HL-60 (cell line): ENCODE measurements at regions not wholly inside any gene's neighbourhood (a gene's known extent, or its start where the extent isn't known, plus 50 kb on each side); places are given as distances from the start of the nearest gene placed in this dataset.

Experiments
- GABPA ChIP-seq: IDR thresholded peaks from 2 replicates; pipeline ENCODE4 v1.6.1; 2012; ENCODE audit warnings: low read depth
- POLR2AphosphoS5 ChIP-seq: IDR thresholded peaks from 2 replicates; pipeline ENCODE4 v1.6.1; 2012; ENCODE audit warnings: low read depth
- TF ChIP-seq, protein P1 (sequence below): IDR thresholded peaks from 2 replicates; pipeline ENCODE4 v1.6.1; 2012; ENCODE audit warnings: low read depth; ENCODE audit not compliant: insufficient replicate concordance
- TF ChIP-seq, protein P2 (sequence below): IDR thresholded peaks from one replicate; pipeline ENCODE4 v1.5.1; 2011; ENCODE audit warnings: low read length, control low read depth, inconsistent platforms; ENCODE audit not compliant: insufficient read depth

DNA sequence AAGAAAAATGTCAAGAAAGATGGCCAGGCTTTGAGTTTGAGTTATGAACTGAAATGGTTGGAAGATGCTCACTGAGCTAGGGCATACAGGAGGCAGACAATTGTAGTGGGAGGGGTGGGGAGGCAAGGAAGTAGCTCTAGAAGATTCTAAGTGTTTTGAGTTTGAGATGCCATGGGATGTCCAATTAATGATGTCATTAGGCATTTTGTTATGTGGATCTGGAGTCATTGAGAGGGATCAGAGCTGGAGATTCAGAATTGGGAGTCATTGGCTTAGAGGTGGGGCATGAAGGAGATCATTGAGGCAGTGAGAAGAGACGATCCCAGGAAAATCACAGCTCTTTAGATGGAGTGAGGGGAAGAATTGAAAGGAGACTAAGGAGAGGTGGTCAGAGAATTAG lies 111.5 kb upstream of the ZNF618 start:
- TF ChIP-seq, protein P1, sequence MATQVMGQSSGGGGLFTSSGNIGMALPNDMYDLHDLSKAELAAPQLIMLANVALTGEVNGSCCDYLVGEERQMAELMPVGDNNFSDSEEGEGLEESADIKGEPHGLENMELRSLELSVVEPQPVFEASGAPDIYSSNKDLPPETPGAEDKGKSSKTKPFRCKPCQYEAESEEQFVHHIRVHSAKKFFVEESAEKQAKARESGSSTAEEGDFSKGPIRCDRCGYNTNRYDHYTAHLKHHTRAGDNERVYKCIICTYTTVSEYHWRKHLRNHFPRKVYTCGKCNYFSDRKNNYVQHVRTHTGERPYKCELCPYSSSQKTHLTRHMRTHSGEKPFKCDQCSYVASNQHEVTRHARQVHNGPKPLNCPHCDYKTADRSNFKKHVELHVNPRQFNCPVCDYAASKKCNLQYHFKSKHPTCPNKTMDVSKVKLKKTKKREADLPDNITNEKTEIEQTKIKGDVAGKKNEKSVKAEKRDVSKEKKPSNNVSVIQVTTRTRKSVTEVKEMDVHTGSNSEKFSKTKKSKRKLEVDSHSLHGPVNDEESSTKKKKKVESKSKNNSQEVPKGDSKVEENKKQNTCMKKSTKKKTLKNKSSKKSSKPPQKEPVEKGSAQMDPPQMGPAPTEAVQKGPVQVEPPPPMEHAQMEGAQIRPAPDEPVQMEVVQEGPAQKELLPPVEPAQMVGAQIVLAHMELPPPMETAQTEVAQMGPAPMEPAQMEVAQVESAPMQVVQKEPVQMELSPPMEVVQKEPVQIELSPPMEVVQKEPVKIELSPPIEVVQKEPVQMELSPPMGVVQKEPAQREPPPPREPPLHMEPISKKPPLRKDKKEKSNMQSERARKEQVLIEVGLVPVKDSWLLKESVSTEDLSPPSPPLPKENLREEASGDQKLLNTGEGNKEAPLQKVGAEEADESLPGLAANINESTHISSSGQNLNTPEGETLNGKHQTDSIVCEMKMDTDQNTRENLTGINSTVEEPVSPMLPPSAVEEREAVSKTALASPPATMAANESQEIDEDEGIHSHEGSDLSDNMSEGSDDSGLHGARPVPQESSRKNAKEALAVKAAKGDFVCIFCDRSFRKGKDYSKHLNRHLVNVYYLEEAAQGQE = no peak
- TF ChIP-seq, protein P2, sequence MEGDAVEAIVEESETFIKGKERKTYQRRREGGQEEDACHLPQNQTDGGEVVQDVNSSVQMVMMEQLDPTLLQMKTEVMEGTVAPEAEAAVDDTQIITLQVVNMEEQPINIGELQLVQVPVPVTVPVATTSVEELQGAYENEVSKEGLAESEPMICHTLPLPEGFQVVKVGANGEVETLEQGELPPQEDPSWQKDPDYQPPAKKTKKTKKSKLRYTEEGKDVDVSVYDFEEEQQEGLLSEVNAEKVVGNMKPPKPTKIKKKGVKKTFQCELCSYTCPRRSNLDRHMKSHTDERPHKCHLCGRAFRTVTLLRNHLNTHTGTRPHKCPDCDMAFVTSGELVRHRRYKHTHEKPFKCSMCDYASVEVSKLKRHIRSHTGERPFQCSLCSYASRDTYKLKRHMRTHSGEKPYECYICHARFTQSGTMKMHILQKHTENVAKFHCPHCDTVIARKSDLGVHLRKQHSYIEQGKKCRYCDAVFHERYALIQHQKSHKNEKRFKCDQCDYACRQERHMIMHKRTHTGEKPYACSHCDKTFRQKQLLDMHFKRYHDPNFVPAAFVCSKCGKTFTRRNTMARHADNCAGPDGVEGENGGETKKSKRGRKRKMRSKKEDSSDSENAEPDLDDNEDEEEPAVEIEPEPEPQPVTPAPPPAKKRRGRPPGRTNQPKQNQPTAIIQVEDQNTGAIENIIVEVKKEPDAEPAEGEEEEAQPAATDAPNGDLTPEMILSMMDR = no peak
- no peak for TF ChIP-seq GABPA
- TF ChIP-seq POLR2AphosphoS5 = no peak
